SK-N-SH (cell line): ENCODE measurements at regions not wholly inside any gene's neighbourhood (a gene's known extent, or its start where the extent isn't known, plus 50 kb on each side); places are given as distances from the start of the nearest gene placed in this dataset.

Experiments
- CTCF ChIA-PET: fragments of 300-600, 350-600 bp; formaldehyde crosslinking; extraction: SDS; loops from one replicate; lab custom pipeline; 2021; lab: Yijun Ruan, JAX
- POLR2A ChIA-PET: fragments of 350-600 bp; sonication (Branson Sonifier 250); formaldehyde crosslinking; extraction: SDS; loops from one replicate; lab custom pipeline; 2020; ENCODE audit warnings: antibody characterized with exemption, inconsistent platforms; lab: Yijun Ruan, JAX
- DNase-seq: peaks from one replicate; pipeline ENCODE4 v3.0.0; 2012
- H2AFZ ChIP-seq: fragments of 200-600 bp; sonication (generic); 2 replicates; pipeline ENCODE4 v1.8.1; 2016; ENCODE audit warnings: antibody characterized with exemption, mild to moderate bottlenecking, low read depth
- H3F3A ChIP-seq: fragments of 200-600 bp; sonication (generic); replicated peaks from 2 replicates; pipeline ENCODE3; 2016; ENCODE audit warnings: antibody characterized with exemption, mild to moderate bottlenecking; ENCODE audit not compliant: insufficient read depth
- H3K27ac ChIP-seq, 2 experiments: fragments of 200-500 bp in 1 of 2; fragments of 200-600 bp in 1 of 2; sonication (Bioruptor generic) in 1 of 2; sonication (generic), shearing (Covaris generic) in 1 of 2; 2 replicates each; pipeline versions ENCODE4 v1.5.1 to v1.6.1; 2014 to 2016; ENCODE audit warnings: low read depth in 2 of 2, inconsistent platforms in 1 of 2, low read length in 1 of 2, mild to moderate bottlenecking in 1 of 2, mixed read lengths in 1 of 2
- H3K27me3 ChIP-seq: fragments of 200-600 bp; sonication (generic), shearing (Covaris generic); 2 replicates; pipeline ENCODE4 v1.6.1; 2016; ENCODE audit warnings: mixed run types; ENCODE audit not compliant: insufficient read depth
- H3K36me3 ChIP-seq, 2 experiments: fragments of 200-500 bp in 1 of 2; fragments of 200-600 bp in 1 of 2; sonication (Bioruptor generic) in 1 of 2; sonication (generic) in 1 of 2; replicated peaks in 1 of 2; 2 replicates each; pipeline versions ENCODE3 to v1.5.1; 2014 to 2016; ENCODE audit warnings: low read length in 1 of 2, mild to moderate bottlenecking in 1 of 2; ENCODE audit not compliant: insufficient read depth in 2 of 2, control insufficient read depth in 1 of 2
- H3K4me1 ChIP-seq, 2 experiments: fragments of 200-500 bp in 1 of 2; fragments of 200-600 bp in 1 of 2; sonication (Bioruptor generic) in 1 of 2; sonication (generic), shearing (Covaris generic) in 1 of 2; 2 replicates each; pipeline versions ENCODE4 v1.5.1 to v1.6.1; 2014 to 2016; ENCODE audit warnings: low read depth in 1 of 2, low read length in 1 of 2, mixed run types in 1 of 2; ENCODE audit not compliant: insufficient read depth in 2 of 2, control insufficient read depth in 1 of 2
- H3K4me2 ChIP-seq: fragments of 200-600 bp; sonication (generic), shearing (Covaris generic); 2 replicates; pipeline ENCODE4 v1.6.1; 2017; ENCODE audit warnings: mixed run types
- H3K4me3 ChIP-seq, 2 experiments: fragments of 200-500 bp in 1 of 2; fragments of 200-600 bp in 1 of 2; sonication (Bioruptor generic) in 1 of 2; sonication (generic), shearing (Covaris generic) in 1 of 2; 2 replicates each; pipeline versions ENCODE4 v1.5.1 to v1.8.1; 2014 to 2016; ENCODE audit warnings: low read depth in 2 of 2, inconsistent platforms in 1 of 2, low read length in 1 of 2, mild to moderate bottlenecking in 1 of 2, mixed read lengths in 1 of 2, moderate library complexity in 1 of 2
- H3K79me2 ChIP-seq: fragments of 200-600 bp; sonication (generic); 2 replicates; pipeline ENCODE4 v1.8.1; 2017; ENCODE audit warnings: mild to moderate bottlenecking; ENCODE audit not compliant: insufficient read depth
- H3K9ac ChIP-seq: fragments of 200-600 bp; sonication (generic); 2 replicates; pipeline ENCODE4 v1.6.1; 2017; ENCODE audit warnings: mixed run types
- H3K9me2 ChIP-seq: fragments of 200-600 bp; sonication (generic); 2 replicates; pipeline ENCODE4 v1.6.1; 2017; ENCODE audit warnings: mixed run types
- H3K9me3 ChIP-seq: fragments of 200-600 bp; sonication (generic); 2 replicates; pipeline ENCODE4 v1.6.1; 2017; ENCODE audit warnings: mixed run types, mild to moderate bottlenecking, moderate library complexity
- H4K20me1 ChIP-seq: fragments of 200-600 bp; sonication (generic); 2 replicates; pipeline ENCODE4 v1.6.1; 2017; ENCODE audit warnings: mild to moderate bottlenecking, mixed run types; ENCODE audit not compliant: insufficient read depth
- CHD2 ChIP-seq: fragments of 150-350 bp; IDR thresholded peaks from 2 replicates; pipeline ENCODE4 v1.6.1; 2018; ENCODE audit warnings: low read length; ENCODE audit not compliant: partially characterized antibody
- CTCF ChIP-seq: fragments of 200-600 bp; sonication (generic); IDR thresholded peaks from 2 replicates; pipeline ENCODE4 v1.6.1; 2017; ENCODE audit warnings: antibody characterized with exemption, mild to moderate bottlenecking, moderate library complexity
- ELF1 ChIP-seq: IDR thresholded peaks from 2 replicates; pipeline ENCODE4 v1.4.0; 2012
- FOSL2 ChIP-seq: IDR thresholded peaks from 2 replicates; pipeline ENCODE4 v1.4.0; 2012; ENCODE audit warnings: low read depth, mild to moderate bottlenecking, moderate library complexity, borderline replicate concordance
- FOXM1 ChIP-seq: IDR thresholded peaks from 2 replicates; pipeline ENCODE4 v1.4.0; 2012; ENCODE audit warnings: low read depth, mild to moderate bottlenecking
- GABPA ChIP-seq: IDR thresholded peaks from 2 replicates; pipeline ENCODE4 v1.4.0; 2012; ENCODE audit warnings: low read depth, mild to moderate bottlenecking
- MAX ChIP-seq: IDR thresholded peaks from 2 replicates; pipeline ENCODE4 v1.4.0; 2012; ENCODE audit warnings: low read depth
- MEF2A ChIP-seq: IDR thresholded peaks from 2 replicates; pipeline ENCODE4 v1.4.0; 2012; ENCODE audit warnings: low read depth, borderline replicate concordance
- MXI1 ChIP-seq: IDR thresholded peaks from 2 replicates; pipeline ENCODE4 v1.6.1; 2012; ENCODE audit warnings: mild to moderate bottlenecking, low read depth, low read length, improper control_type of control experiment
- NFIC ChIP-seq: IDR thresholded peaks from 2 replicates; pipeline ENCODE4 v1.4.0; 2012; ENCODE audit warnings: borderline replicate concordance
- POLR2AphosphoS5 ChIP-seq: IDR thresholded peaks from 2 replicates; pipeline ENCODE4 v1.6.1; 2012; ENCODE audit warnings: low read depth, low read length
- RCOR1 ChIP-seq: fragments of 150-350 bp; IDR thresholded peaks from 2 replicates; pipeline ENCODE4 v1.6.1; 2017; ENCODE audit warnings: antibody characterized with exemption, low read length
- REST ChIP-seq: IDR thresholded peaks from 2 replicates; pipeline ENCODE4 v1.6.1; 2012; ENCODE audit warnings: mild to moderate bottlenecking, low read depth, low read length, moderate library complexity
- RFX5 ChIP-seq: IDR thresholded peaks from 2 replicates; pipeline ENCODE4 v1.6.1; 2012; ENCODE audit warnings: mild to moderate bottlenecking, improper control_type of control experiment, low read length
- SIN3A ChIP-seq: IDR thresholded peaks from 2 replicates; pipeline ENCODE4 v1.6.1; 2012; ENCODE audit warnings: low read depth, mild to moderate bottlenecking, low read length, moderate library complexity, borderline replicate concordance
- USF1 ChIP-seq: IDR thresholded peaks from 2 replicates; pipeline ENCODE4 v1.4.0; 2012; ENCODE audit warnings: low read depth, borderline replicate concordance
- YY1 ChIP-seq: IDR thresholded peaks from 2 replicates; pipeline ENCODE4 v1.4.0; 2012; ENCODE audit warnings: low read depth, mild to moderate bottlenecking
- WGBS: methylation state at CpG from one replicate; pipeline ENCODE4 v1.1.6; 2017; ENCODE audit warnings: low lambda C conversion rate; 5-methylcytosine and 5-hydroxymethylcytosine counted together

- DNase-seq: no peak
Observed at GRCh38 chr13:44146138-44146537, 227.5 kb upstream of the SERP2 start.

GRCh38 chr13:44147233-44147632 is 226.4 kb upstream of the SERP2 start:
- no peak overlapping the region for H3K4me3 ChIP-seq
- no peaks in the 10 kb centered on the region for H3K9me3 ChIP-seq
- no peak overlapping the region for H2AFZ ChIP-seq
- H3K36me3 ChIP-seq: no peaks in the 10 kb centered on the region
- no peak for DNase-seq
- CTCF ChIA-PET: no interaction called here
- WGBS: 85% methylated on average over 2 of the region's 2 CpGs
- no peaks in the 10 kb centered on the region for H3K79me2 ChIP-seq
- H3K9ac ChIP-seq: no peak overlapping the region
- H3K4me2 ChIP-seq: no peak overlapping the region
- no peaks in the 10 kb centered on the region for H3F3A ChIP-seq
- no peak for TF ChIP-seq GABPA
- no peak for TF ChIP-seq USF1
- TF ChIP-seq RCOR1: no peak
- no peak for TF ChIP-seq MAX
- no peak for TF ChIP-seq POLR2AphosphoS5
- TF ChIP-seq REST: no peak
- TF ChIP-seq FOSL2: no peak
- TF ChIP-seq FOXM1: no peak
- no peak for TF ChIP-seq YY1
- TF ChIP-seq ELF1: no peak
- no peak for TF ChIP-seq CTCF
- no peak for TF ChIP-seq SIN3A
- TF ChIP-seq, all 33 proteins: peak for 0
- POLR2A ChIA-PET: no interaction called here
- H3K27me3 ChIP-seq: no peaks in the 10 kb centered on the region
- H3K27ac ChIP-seq: no peak overlapping the region
- H3K4me1 ChIP-seq: peaks cover 0 to 8% of the 10 kb centered on the region in 2 experiments; a peak in 2 of 4 replicates
- no peaks in the 10 kb centered on the region for H3K9me2 ChIP-seq
- H4K20me1 ChIP-seq: no peaks in the 10 kb centered on the region

More at GRCh38 chr13:44146138-44146537, 227.5 kb upstream of the SERP2 start:
- 80% methylated on average over 1 of the region's 1 CpG for WGBS
- no peaks in the 10 kb centered on the region for H4K20me1 ChIP-seq
- no peak overlapping the region for H3K4me3 ChIP-seq
- ChIA-PET POLR2A (no interaction called here), CTCF (no interaction called here)
- no peaks in the 10 kb centered on the region for H3K9me3 ChIP-seq
- H3K4me1 ChIP-seq: peaks cover 0 to 8% of the 10 kb centered on the region in 2 experiments; a peak in 2 of 4 replicates
- H3K9ac ChIP-seq: no peak overlapping the region
- no peak for TF ChIP-seq CHD2
- no peak for TF ChIP-seq GABPA
- no peak for TF ChIP-seq RFX5
- no peak for TF ChIP-seq MEF2A
- no peak for TF ChIP-seq NFIC
- no peak for TF ChIP-seq YY1
- no peak for TF ChIP-seq FOXM1
- no peak for TF ChIP-seq MXI1
- no peak for TF ChIP-seq MAX
- TF ChIP-seq, all 33 proteins: peak for 0
- no peaks in the 10 kb centered on the region for H3K27me3 ChIP-seq
- no peaks in the 10 kb centered on the region for H3F3A ChIP-seq
- no peaks in the 10 kb centered on the region for H3K36me3 ChIP-seq
- H3K27ac ChIP-seq: no peak overlapping the region
- H3K9me2 ChIP-seq: no peaks in the 10 kb centered on the region
- no peak overlapping the region for H2AFZ ChIP-seq
- H3K79me2 ChIP-seq: no peaks in the 10 kb centered on the region
- H3K4me2 ChIP-seq: no peak overlapping the region
